ENCODE measurements at regions not wholly inside any gene's neighbourhood (a gene's known extent, or its start where the extent isn't known, plus 50 kb on each side); places are given as distances from the start of the nearest gene placed in this dataset.

GRCh38 chr9:90523958-90524357, 118.7 kb downstream of the DIRAS2 start:
- TF ChIP-seq GATA3 (IDR thresholded peaks at IDR 0.05; ENCODE audit: low read depth, low read length) (no peak), GATA2 (IDR thresholded peaks at IDR 0.05; ENCODE audit: low read depth, low read length) (no peak)

Data from SH-SY5Y (cell line).